Naive B cell (primary cell): ENCODE measurements at regions not wholly inside any gene's neighbourhood (a gene's known extent, or its start where the extent isn't known, plus 50 kb on each side); places are given as distances from the start of the nearest gene placed in this dataset.

Experiments used
- ATAC-seq, 2 donors: fragments of 150-1000 bp; cut with Tn5 transposase; 2 replicates each; pipeline ENCODE4 v1.10.0; 2021; ENCODE audit warnings: low read depth in 2 of 2, mild to moderate bottlenecking in 2 of 2, moderate library complexity in 2 of 2
- DNase-seq: peaks from one replicate; pipeline ENCODE4 v3.0.0; 2022
- H3K27ac Mint-ChIP-seq, 6 donors: one replicate each; pipeline ENCODE4 v1.8.0; 2020 to 2022; ENCODE audit warnings: mild to moderate bottlenecking in 6 of 6, mixed read lengths in 6 of 6, moderate library complexity in 5 of 6, inconsistent platforms in 2 of 6
- H3K27me3 Mint-ChIP-seq, 3 donors: one replicate each; pipeline ENCODE4 v1.8.0; 2021 to 2022; ENCODE audit warnings: mixed read lengths in 3 of 3, mild to moderate bottlenecking in 1 of 3
- H3K36me3 Mint-ChIP-seq, 2 donors: one replicate each; pipeline ENCODE4 v1.8.0; 2020 to 2022; ENCODE audit warnings: mixed read lengths in 2 of 2, inconsistent platforms in 1 of 2, mild to moderate bottlenecking in 1 of 2
- H3K4me1 Mint-ChIP-seq, 3 donors: one replicate each; pipeline ENCODE4 v1.8.0; 2020 to 2022; ENCODE audit warnings: mixed read lengths in 3 of 3, inconsistent platforms in 1 of 3, mild to moderate bottlenecking in 1 of 3, moderate library complexity in 1 of 3
- H3K4me3 Mint-ChIP-seq, 8 donors: one replicate each; pipeline ENCODE4 v1.8.0; 2020 to 2022; ENCODE audit warnings: mild to moderate bottlenecking in 8 of 8, mixed read lengths in 8 of 8, moderate library complexity in 8 of 8, inconsistent platforms in 2 of 8
- H3K9me3 Mint-ChIP-seq, 7 donors: one replicate each; pipeline ENCODE4 v1.8.0; 2020 to 2022; ENCODE audit warnings: mixed read lengths in 7 of 7, mild to moderate bottlenecking in 5 of 7, inconsistent platforms in 2 of 7, moderate library complexity in 1 of 7

GRCh38 chr2:122663620-122664019, 908.2 kb downstream of the TSN start:
- ATAC-seq (no peak), DNase-seq (no peak)
- no peaks in the 10 kb centered on the region for H3K4me1 Mint-ChIP-seq
- H3K4me3 Mint-ChIP-seq = no peak overlapping the region
- H3K36me3 Mint-ChIP-seq = no peaks in the 10 kb centered on the region
- H3K27me3 Mint-ChIP-seq = no peaks in the 10 kb centered on the region
- peaks cover 0 to 8% (median 2%) of the 10 kb centered on the region in 7 donors for H3K9me3 Mint-ChIP-seq
- no peak overlapping the region for H3K27ac Mint-ChIP-seq

DNA sequence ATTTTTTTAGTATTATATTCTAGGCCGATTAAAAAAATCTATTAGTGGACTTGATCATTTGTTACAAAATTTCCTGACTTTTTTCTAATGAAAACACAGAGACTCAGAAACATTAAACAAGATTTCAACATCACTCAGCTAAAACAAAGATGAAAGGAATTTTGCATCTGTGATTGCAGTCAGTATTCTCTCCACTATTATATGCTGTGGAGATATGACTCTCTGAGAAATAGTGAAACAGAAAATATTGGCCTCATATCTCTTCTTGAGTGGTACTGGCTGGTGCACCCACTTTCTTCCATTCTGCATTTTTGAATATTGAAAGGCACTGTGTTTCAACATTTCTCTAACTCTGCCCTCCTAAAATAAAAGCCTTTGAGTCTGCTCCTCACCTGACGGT, 914.2 kb downstream of the TSN start:
- Mint-ChIP-seq H3K27me3 (no peaks in the 10 kb centered on the region), H3K4me3 (no peak overlapping the region), H3K36me3 (no peaks in the 10 kb centered on the region), H3K4me1 (no peaks in the 10 kb centered on the region), H3K9me3 (peaks cover 0 to 10% (median 2%) of the 10 kb centered on the region in 7 donors), H3K27ac (no peak overlapping the region)
- DNase-seq = no peak
- ATAC-seq = no peak

DNA sequence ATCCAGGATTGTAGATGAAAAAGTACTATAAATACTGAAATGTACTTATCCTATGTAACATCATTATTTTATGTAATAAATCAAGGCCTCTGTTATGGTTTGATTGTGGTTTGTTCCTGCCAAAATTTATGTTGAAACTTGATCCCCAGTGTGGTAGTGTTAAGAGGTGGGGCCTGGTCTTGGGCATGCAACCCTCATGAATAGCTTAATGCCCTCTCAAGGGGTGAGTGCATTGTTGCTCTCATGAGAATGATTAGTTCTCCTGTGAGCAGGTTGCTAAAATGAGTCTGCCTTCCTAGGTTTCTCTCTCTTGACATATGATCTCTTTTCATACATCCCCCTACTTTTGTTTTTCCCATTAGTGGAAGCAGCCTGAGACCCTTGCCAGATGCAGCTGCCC, 915.4 kb downstream of the TSN start:
- Mint-ChIP-seq H3K4me1 (no peaks in the 10 kb centered on the region), H3K27me3 (no peaks in the 10 kb centered on the region), H3K36me3 (no peaks in the 10 kb centered on the region), H3K4me3 (no peak overlapping the region), H3K27ac (peak overlapping the region in 1 of 6 donors; percentile 12), H3K9me3 (peaks cover 0 to 9% (median 0%) of the 10 kb centered on the region in 7 donors)
- DNase-seq (no peak), ATAC-seq (no peak)

DNA sequence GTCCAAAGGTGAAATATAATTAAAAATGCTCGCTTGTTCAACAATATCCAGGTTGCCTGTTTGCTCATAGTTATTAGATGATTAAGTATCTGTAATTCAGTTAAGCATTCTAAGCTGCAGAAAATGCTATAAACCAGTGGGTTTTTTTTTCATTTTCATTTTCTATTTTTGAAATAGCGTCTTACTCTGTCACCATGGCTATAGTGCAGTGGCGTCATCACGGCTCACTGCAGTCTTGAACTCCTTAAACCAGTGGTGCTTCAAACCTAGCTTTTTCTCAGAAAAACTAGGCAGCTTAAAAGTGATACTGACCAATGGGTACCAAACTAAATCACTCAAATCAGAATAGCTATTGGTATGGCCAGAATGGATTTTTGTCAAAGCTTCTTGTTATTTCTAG, 925.2 kb downstream of the TSN start:
- no peaks in the 10 kb centered on the region for H3K4me1 Mint-ChIP-seq

DNA sequence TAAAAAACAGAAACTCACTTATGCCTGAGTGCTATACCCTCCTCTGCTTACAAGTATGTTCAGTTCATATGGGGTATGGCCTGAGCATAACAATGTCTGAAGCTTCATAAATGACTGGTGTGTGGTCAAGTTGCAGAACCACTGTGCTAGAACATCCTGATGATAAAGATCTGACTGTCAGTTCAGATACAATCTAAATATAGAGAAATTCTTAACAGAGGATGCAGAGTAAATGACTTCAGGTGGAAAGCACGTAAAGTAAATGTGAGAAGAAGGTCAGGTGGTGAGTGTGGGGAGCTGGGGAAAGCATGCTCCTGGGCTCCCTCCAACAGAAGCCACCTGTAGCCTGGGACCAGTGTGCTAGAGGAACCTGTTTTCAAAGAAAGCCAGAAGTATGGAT, 926.2 kb downstream of the TSN start:
- H3K4me3 Mint-ChIP-seq = no peak overlapping the region
- H3K9me3 Mint-ChIP-seq = peaks cover 0 to 19% (median 5%) of the 10 kb centered on the region in 7 donors
- DNase-seq = no peak
- no peaks in the 10 kb centered on the region for H3K27me3 Mint-ChIP-seq
- no peaks in the 10 kb centered on the region for H3K4me1 Mint-ChIP-seq
- no peak overlapping the region for H3K27ac Mint-ChIP-seq
- H3K36me3 Mint-ChIP-seq = no peaks in the 10 kb centered on the region
- ATAC-seq = no peak

More for the DNA sequence above, 925.2 kb downstream of the TSN start:
- H3K36me3 Mint-ChIP-seq = no peaks in the 10 kb centered on the region
- no peak overlapping the region for H3K4me3 Mint-ChIP-seq
- no peak for DNase-seq
- H3K27ac Mint-ChIP-seq = no peak overlapping the region
- ATAC-seq = no peak
- H3K27me3 Mint-ChIP-seq = no peaks in the 10 kb centered on the region
- H3K9me3 Mint-ChIP-seq = peaks cover 0 to 12% (median 5%) of the 10 kb centered on the region in 7 donors

GRCh38 chr2:122682356-122682755, 926.9 kb downstream of the TSN start:
- Mint-ChIP-seq H3K4me3 (no peak overlapping the region), H3K9me3 (peaks cover 0 to 19% (median 4%) of the 10 kb centered on the region in 7 donors), H3K27me3 (no peaks in the 10 kb centered on the region), H3K27ac (no peak overlapping the region), H3K4me1 (no peaks in the 10 kb centered on the region), H3K36me3 (no peaks in the 10 kb centered on the region)
- no peak for DNase-seq
- ATAC-seq = no peak

- no peak overlapping the region for H3K4me3 Mint-ChIP-seq
- no peak for ATAC-seq
- no peaks in the 10 kb centered on the region for H3K36me3 Mint-ChIP-seq
- DNase-seq = no peak
- H3K27ac Mint-ChIP-seq = no peak overlapping the region
- peaks cover 0 to 19% (median 4%) of the 10 kb centered on the region in 7 donors for H3K9me3 Mint-ChIP-seq
- H3K27me3 Mint-ChIP-seq = no peaks in the 10 kb centered on the region
- no peaks in the 10 kb centered on the region for H3K4me1 Mint-ChIP-seq
These were observed 927.6 kb downstream of the TSN start for GRCh38 chr2:122683018-122683417.

DNA sequence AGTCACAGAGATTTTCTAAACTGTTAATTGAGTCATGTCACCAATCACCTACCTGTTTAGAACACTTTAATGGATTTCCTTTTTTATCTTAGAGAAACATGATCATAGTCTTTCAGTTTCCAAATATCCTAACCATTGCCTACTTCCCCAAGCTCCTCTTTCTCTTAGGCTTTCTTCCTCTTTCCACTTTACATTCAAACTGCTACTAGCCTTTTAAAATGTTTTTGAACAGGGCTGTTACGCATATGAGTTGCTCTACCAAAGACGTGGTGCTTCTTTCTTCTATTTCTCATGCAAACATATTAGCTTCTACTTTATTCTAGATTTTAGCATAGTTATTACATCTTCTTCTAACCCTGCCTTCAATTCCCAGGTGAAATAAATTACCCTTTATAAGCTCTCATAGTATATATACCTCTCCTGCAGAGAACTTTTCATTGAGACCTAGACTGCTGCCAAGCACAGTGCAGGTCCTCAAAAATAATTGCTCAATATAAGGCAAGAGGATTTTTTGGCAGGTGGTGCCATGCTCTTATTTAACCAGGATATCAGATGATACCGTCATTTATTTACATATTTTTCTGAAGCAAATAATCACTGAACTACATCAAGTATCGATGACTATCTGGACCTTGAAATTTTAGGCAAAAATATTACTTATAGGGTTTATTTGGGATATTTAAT, 937.1 kb downstream of the TSN start:
- Mint-ChIP-seq H3K9me3 (peaks cover 3 to 11% (median 5%) of the 10 kb centered on the region in 7 donors), H3K4me1 (no peaks in the 10 kb centered on the region), H3K4me3 (no peak overlapping the region), H3K27ac (no peak overlapping the region), H3K27me3 (no peaks in the 10 kb centered on the region), H3K36me3 (no peaks in the 10 kb centered on the region)
- no peak for ATAC-seq
- no peak for DNase-seq

DNA sequence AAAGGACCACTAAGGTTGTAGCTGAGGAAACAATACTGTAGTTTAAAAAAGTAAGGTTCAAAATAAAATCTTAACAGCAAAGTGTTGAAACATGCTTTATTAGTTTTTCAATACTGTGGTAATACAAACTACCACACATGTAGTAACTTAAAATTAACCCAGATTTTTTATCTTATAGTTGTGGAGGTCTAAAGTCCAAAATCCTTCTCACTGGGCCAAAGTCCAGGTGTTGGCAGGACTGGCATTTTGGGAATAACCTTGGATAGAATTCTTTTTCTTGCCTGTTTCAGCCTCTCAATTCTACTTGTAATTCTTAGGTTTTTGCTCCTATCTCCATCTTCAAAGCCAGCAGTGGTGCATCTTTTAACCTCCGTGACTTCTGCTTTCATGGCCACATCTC, 942.0 kb downstream of the TSN start:
- Mint-ChIP-seq H3K27me3 (no peaks in the 10 kb centered on the region), H3K27ac (no peak overlapping the region), H3K9me3 (peaks cover 0 to 11% (median 5%) of the 10 kb centered on the region in 7 donors), H3K4me1 (no peaks in the 10 kb centered on the region), H3K36me3 (no peaks in the 10 kb centered on the region), H3K4me3 (no peak overlapping the region)
- no peak for ATAC-seq
- no peak for DNase-seq

DNA sequence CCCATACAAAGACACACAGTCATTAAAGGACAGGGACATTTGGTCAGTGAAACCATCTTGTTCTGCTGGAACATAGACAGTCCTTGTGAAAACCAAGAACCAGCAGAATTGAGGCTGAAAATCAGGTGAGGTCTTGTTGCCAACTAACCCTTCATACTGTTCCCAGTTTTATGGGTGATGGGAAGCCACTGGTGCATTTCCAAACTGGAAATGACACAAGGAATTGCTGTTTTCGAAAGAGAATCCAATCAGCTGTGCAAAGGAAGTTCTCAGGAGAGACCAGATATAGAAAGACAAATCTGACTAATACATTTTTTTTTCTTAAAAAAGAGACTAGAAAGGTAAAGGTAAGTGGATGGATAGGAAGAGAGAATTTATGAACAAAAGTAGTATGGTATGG, 948.2 kb downstream of the TSN start:
- Mint-ChIP-seq H3K27me3 (no peaks in the 10 kb centered on the region), H3K4me1 (no peaks in the 10 kb centered on the region), H3K36me3 (no peaks in the 10 kb centered on the region), H3K27ac (no peak overlapping the region), H3K9me3 (peaks cover 0 to 8% (median 4%) of the 10 kb centered on the region in 7 donors), H3K4me3 (no peak overlapping the region)
- ATAC-seq = no peak
- DNase-seq = no peak

DNA sequence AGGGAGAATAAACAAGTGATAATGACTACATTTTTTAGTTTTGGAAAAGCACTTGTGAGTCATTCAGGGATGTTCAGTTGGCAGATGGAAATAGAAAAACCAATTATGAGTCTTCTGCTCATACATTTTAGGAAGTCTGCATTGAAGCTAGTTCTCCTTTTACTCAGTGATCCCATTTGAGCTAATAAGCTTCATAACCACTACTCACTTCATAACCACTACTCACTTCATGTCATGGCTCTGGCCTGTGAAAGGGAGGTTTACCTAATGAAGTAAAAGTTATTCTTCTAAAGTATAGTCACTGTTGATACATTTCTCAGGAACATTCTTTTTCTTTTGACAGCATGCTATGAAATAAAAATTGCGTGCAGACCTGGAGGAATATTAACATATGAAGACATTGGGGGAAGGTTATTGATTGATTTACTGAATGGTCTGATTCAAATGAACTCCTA, 948.7 kb downstream of the TSN start:
- no peaks in the 10 kb centered on the region for H3K36me3 Mint-ChIP-seq
- H3K27ac Mint-ChIP-seq = no peak overlapping the region
- ATAC-seq (no peak), DNase-seq (no peak)
- no peaks in the 10 kb centered on the region for H3K27me3 Mint-ChIP-seq
- no peak overlapping the region for H3K4me3 Mint-ChIP-seq
- peaks cover 0 to 8% (median 5%) of the 10 kb centered on the region in 7 donors for H3K9me3 Mint-ChIP-seq
- H3K4me1 Mint-ChIP-seq = no peaks in the 10 kb centered on the region

DNA sequence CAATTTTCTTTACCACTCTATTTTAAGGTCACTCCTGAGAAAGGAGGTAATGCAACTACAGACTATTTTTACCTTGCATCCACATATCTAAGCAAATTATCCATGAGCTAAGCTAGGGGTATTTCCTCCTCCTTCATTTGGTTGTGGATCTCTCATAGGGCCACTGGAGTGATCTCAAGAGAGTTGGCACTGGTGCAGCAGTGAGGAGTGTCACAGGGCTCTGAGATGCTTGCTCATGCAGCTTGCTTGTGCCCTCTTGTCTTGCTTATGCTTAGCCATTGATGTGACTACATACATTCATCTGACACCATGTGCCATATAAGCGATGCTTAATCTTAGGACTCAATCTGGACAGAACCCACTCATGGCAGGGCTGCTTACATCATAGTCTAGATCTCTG, 950.3 kb downstream of the TSN start:
- Mint-ChIP-seq H3K4me3 (no peak overlapping the region), H3K36me3 (no peaks in the 10 kb centered on the region), H3K4me1 (no peaks in the 10 kb centered on the region), H3K9me3 (peaks cover 2 to 8% (median 7%) of the 10 kb centered on the region in 7 donors), H3K27me3 (no peaks in the 10 kb centered on the region), H3K27ac (no peak overlapping the region)
- no peak for DNase-seq
- ATAC-seq = no peak

DNA sequence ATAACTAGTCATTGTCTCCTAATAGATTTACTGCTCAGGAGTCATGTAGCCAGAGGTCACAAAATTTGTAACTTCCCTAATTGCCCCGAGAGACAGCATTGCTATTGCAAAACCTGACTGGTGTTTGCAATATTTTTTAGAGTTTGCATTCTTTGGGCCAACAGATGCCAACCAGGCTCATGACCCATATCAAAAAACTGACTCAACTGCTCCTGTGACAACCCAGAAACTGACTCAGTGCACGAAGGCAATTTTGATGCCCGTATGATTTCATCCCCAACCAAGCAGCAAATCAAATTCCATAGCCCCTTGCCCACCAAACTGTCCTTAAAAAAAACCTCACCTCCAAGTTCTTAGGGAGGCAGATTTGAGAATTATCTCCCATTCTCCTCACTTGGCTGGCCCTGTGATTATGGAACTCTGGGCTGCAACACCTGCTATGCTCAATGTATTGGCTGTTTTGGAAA, 951.3 kb downstream of the TSN start:
- no peak for DNase-seq
- no peak overlapping the region for H3K27ac Mint-ChIP-seq
- peaks cover 2 to 11% (median 7%) of the 10 kb centered on the region in 7 donors for H3K9me3 Mint-ChIP-seq
- H3K36me3 Mint-ChIP-seq = no peaks in the 10 kb centered on the region
- no peaks in the 10 kb centered on the region for H3K27me3 Mint-ChIP-seq
- no peak overlapping the region for H3K4me3 Mint-ChIP-seq
- no peaks in the 10 kb centered on the region for H3K4me1 Mint-ChIP-seq
- ATAC-seq = no peak

DNA sequence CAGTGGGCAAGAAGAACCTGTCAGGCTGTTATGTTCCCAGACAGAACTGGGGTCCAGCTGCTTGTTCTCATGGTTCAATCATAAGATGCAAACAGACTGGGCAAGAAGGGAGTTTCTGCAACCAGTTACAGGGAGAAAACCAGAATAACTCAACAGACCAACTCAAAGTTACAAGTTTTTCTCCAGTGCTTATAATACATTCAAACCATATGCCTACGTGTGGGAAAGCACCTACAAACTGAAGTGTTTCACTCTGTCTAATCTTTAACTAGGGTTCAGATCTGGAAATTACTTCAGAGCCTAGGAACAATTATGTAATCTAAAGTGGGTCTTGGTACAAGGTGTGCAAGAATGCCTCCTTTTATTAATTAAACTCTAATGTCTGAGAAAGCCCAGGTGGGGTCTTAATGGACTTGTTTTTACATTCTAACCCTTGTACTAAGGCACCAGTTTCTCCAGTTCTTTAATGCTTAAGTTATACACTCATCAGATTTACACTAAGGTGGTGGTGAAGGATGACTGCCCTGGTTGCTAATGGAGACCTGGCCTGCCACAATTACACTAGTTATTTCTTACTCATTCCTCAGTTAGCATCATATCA, 951.9 kb downstream of the TSN start:
- peaks cover 3 to 12% (median 7%) of the 10 kb centered on the region in 7 donors for H3K9me3 Mint-ChIP-seq
- DNase-seq (no peak), ATAC-seq (no peak)
- H3K27ac Mint-ChIP-seq = no peak overlapping the region
- no peaks in the 10 kb centered on the region for H3K36me3 Mint-ChIP-seq
- no peak overlapping the region for H3K4me3 Mint-ChIP-seq
- no peaks in the 10 kb centered on the region for H3K4me1 Mint-ChIP-seq
- no peaks in the 10 kb centered on the region for H3K27me3 Mint-ChIP-seq
